Endothelial cell of umbilical vein (primary cell): ENCODE measurements at regions not wholly inside any gene's neighbourhood (a gene's known extent, or its start where the extent isn't known, plus 50 kb on each side); places are given as distances from the start of the nearest gene placed in this dataset.

Experiments used
- CTCF ChIP-seq, 2 donors: IDR thresholded peaks; 1 replicate in 1 of 2; 2 replicates in 1 of 2; pipeline ENCODE4 v1.5.1; 2011; ENCODE audit warnings: low read length in 2 of 2, mild to moderate bottlenecking in 2 of 2, moderate library complexity in 2 of 2, control low read depth in 1 of 2, inconsistent platforms in 1 of 2, low read depth in 1 of 2; ENCODE audit not compliant: insufficient read depth in 1 of 2; ENCODE audit errors: extremely low read depth in 1 of 2
- JUN ChIP-seq: IDR thresholded peaks from 2 replicates; pipeline ENCODE4 v1.6.1; 2011; ENCODE audit warnings: borderline replicate concordance, low read depth; ENCODE audit not compliant: insufficient read length, insufficient read depth
- POLR2A ChIP-seq: IDR thresholded peaks from 2 replicates; pipeline ENCODE4 v1.6.1; 2012; ENCODE audit warnings: low read depth, mild to moderate bottlenecking, control low read depth, low read length
- POLR2AphosphoS5 ChIP-seq: IDR thresholded peaks from 2 replicates; pipeline ENCODE4 v1.6.1; 2012; ENCODE audit warnings: low read depth, mild to moderate bottlenecking, control low read depth, low read length, moderate library complexity; ENCODE audit not compliant: insufficient read depth

GRCh38 chr2:52340171-52340570 is 1308.2 kb upstream of the NRXN1 start:
- no peak for TF ChIP-seq CTCF (IDR thresholded peaks at IDR 0.05; ENCODE audit: extremely low read depth in 1 of 2, insufficient read depth in 1 of 2, low read depth in 1 of 2, low read length in 2 of 2)
- no peak for TF ChIP-seq POLR2A
- TF ChIP-seq JUN, result no peak
- no peak for TF ChIP-seq POLR2AphosphoS5
